Duodenal mucosa (tissue), 2 donors: ENCODE measurements at regions not wholly inside any gene's neighbourhood (a gene's known extent, or its start where the extent isn't known, plus 50 kb on each side); places are given as distances from the start of the nearest gene placed in this dataset.
"Not testable (repeated sequence)": the region's sequence is repeated elsewhere in the genome, so short reads cannot be mapped to it uniquely, and the experiment has no call there.

ENCODE experiments used
- H3K27ac ChIP-seq: one replicate; pipeline ENCODE4 v1.7.0; 2013; ENCODE audit warnings: low read depth, low read length
- H3K27me3 ChIP-seq, 2 donors: one replicate each; pipeline ENCODE4 v1.7.0; 2013; ENCODE audit warnings: low read length in 2 of 2, control low read depth in 1 of 2; ENCODE audit not compliant: insufficient read depth in 2 of 2, control insufficient read depth in 1 of 2
- H3K36me3 ChIP-seq, 2 donors: one replicate each; pipeline ENCODE4 v1.7.0; 2013; ENCODE audit warnings: low read length in 2 of 2, control low read depth in 1 of 2; ENCODE audit not compliant: insufficient read depth in 2 of 2, control insufficient read depth in 1 of 2
- H3K4me1 ChIP-seq, 2 donors: one replicate each; pipeline ENCODE4 v1.7.0; 2013; ENCODE audit warnings: low read length in 2 of 2, control low read depth in 1 of 2; ENCODE audit not compliant: insufficient read depth in 2 of 2, control insufficient read depth in 1 of 2
- H3K4me3 ChIP-seq, 2 donors: one replicate each; pipeline ENCODE4 v1.7.0; 2013; ENCODE audit warnings: low read length in 2 of 2, low read depth in 1 of 2
- H3K9ac ChIP-seq, 2 donors: one replicate each; pipeline ENCODE4 v1.7.0; 2013; ENCODE audit warnings: low read length in 2 of 2, low read depth in 1 of 2
- H3K9me3 ChIP-seq, 2 donors: one replicate each; pipeline ENCODE4 v1.7.0; 2013; ENCODE audit warnings: low read length in 2 of 2, control low read depth in 1 of 2; ENCODE audit not compliant: control insufficient read depth in 1 of 2

- peaks cover 7 to 10% of the 10 kb centered on the region in 2 donors for H3K9me3 ChIP-seq
Observed at GRCh38 chr5:28310696-28311095, 1272.3 kb upstream of the CDH9 start.

DNA sequence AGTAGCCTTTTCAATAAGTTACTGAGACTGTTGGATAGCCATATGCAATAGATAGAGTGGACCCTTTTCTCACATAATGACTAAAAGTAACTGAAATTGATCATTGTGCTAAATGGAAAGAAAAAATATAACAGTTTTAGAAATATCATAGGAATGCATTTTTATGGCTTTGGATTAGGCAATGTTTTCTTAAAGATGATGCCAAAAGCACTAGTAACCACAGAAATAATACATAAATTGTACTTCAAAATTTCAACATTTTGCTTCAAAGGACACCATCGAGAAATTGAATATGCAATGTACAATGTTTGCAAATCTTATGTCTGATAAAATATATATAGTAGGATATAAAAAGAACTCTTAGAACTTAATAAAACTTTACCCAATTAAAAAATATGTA, 1267.5 kb upstream of the CDH9 start:
- Histone ChIP-seq H3K4me3 (no peak overlapping the region), H3K9ac (no peak overlapping the region), H3K27ac (no peak overlapping the region), H3K9me3 (peaks cover 8 to 16% of the 10 kb centered on the region in 2 donors), H3K4me1 (no peaks in the 10 kb centered on the region), H3K27me3 (no peaks in the 10 kb centered on the region), H3K36me3 (no peaks in the 10 kb centered on the region)

More at GRCh38 chr5:28310696-28311095, 1272.3 kb upstream of the CDH9 start:
- Histone ChIP-seq H3K36me3 (no peaks in the 10 kb centered on the region), H3K9ac (no peak overlapping the region), H3K27ac (no peak overlapping the region), H3K27me3 (no peaks in the 10 kb centered on the region), H3K4me1 (no peaks in the 10 kb centered on the region), H3K4me3 (no peak overlapping the region)

DNA sequence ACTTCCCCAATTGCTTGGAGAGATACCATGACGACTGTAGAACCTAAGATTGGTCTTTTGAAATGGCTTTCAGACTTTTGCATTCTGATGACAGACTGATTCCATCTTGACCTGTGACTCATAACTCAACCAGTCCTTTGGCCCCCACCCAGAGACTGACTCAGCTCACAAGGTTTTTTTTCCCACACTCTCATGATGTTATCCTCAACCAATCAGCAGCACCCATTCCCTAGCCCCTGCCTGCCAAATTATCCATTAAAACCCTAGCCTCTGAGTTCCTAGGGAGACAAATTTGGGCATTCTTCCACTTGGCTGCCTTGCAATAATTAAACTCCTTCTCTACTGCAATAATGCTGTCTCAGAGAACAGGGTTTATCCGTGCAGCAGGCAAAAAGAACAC, 1263.3 kb upstream of the CDH9 start:
- peaks cover 0 to 14% of the 10 kb centered on the region in 2 donors for H3K9me3 ChIP-seq
- no peaks in the 10 kb centered on the region for H3K36me3 ChIP-seq
- H3K4me1 ChIP-seq, result no peaks in the 10 kb centered on the region
- H3K27me3 ChIP-seq, result no peaks in the 10 kb centered on the region
- no peak overlapping the region for H3K27ac ChIP-seq
- H3K4me3 ChIP-seq, result no peak overlapping the region
- H3K9ac ChIP-seq, result no peak overlapping the region

GRCh38 chr5:28296254-28297013, 1258.0 kb upstream of the CDH9 start:
- Histone ChIP-seq H3K27me3 (no peaks in the 10 kb centered on the region), H3K4me3 (no peak overlapping the region), H3K9ac (no peak overlapping the region), H3K36me3 (no peaks in the 10 kb centered on the region), H3K4me1 (no peaks in the 10 kb centered on the region), H3K27ac (no peak overlapping the region), H3K9me3 (peaks cover 6 to 8% of the 10 kb centered on the region in 2 donors)

- not testable (repeated sequence) for H3K36me3 ChIP-seq, H3K4me1 ChIP-seq, H3K9ac ChIP-seq, H3K27ac ChIP-seq, H3K4me3 ChIP-seq, H3K27me3 ChIP-seq
- H3K9me3 ChIP-seq, result peaks cover 0 to 11% of the 10 kb centered on the region in 2 donors
Observed at GRCh38 chr5:28287021-28287420, 1248.6 kb upstream of the CDH9 start.

GRCh38 chr5:28286566-28286965, 1248.2 kb upstream of the CDH9 start:
- H3K27ac ChIP-seq, result no peak overlapping the region
- no peak overlapping the region for H3K4me3 ChIP-seq
- peaks cover 0 to 11% of the 10 kb centered on the region in 2 donors for H3K9me3 ChIP-seq
- no peaks in the 10 kb centered on the region for H3K4me1 ChIP-seq
- H3K36me3 ChIP-seq, result no peaks in the 10 kb centered on the region
- H3K27me3 ChIP-seq, result no peaks in the 10 kb centered on the region
- H3K9ac ChIP-seq, result no peak overlapping the region

- Histone ChIP-seq H3K36me3 (no peaks in the 10 kb centered on the region), H3K4me1 (no peaks in the 10 kb centered on the region), H3K9me3 (peaks cover 0 to 16% of the 10 kb centered on the region in 2 donors), H3K4me3 (no peak overlapping the region), H3K9ac (no peak overlapping the region), H3K27ac (no peak overlapping the region), H3K27me3 (no peaks in the 10 kb centered on the region)
Observed at GRCh38 chr5:28284788-28285187, 1246.4 kb upstream of the CDH9 start.

- Histone ChIP-seq H3K4me1 (no peaks in the 10 kb centered on the region), H3K9me3 (peaks cover 0 to 16% of the 10 kb centered on the region in 2 donors), H3K27me3 (no peaks in the 10 kb centered on the region), H3K36me3 (no peaks in the 10 kb centered on the region), H3K4me3 (no peak overlapping the region), H3K27ac (no peak overlapping the region), H3K9ac (no peak overlapping the region)
Observed at GRCh38 chr5:28281351-28281750, 1243.0 kb upstream of the CDH9 start.

GRCh38 chr5:28275931-28276330, 1237.5 kb upstream of the CDH9 start:
- H3K36me3 ChIP-seq, result no peaks in the 10 kb centered on the region
- no peak overlapping the region for H3K9ac ChIP-seq
- no peak overlapping the region for H3K4me3 ChIP-seq
- no peaks in the 10 kb centered on the region for H3K4me1 ChIP-seq
- no peak overlapping the region for H3K27ac ChIP-seq
- H3K9me3 ChIP-seq, result peaks cover 3 to 16% of the 10 kb centered on the region in 2 donors
- H3K27me3 ChIP-seq, result no peaks in the 10 kb centered on the region

DNA sequence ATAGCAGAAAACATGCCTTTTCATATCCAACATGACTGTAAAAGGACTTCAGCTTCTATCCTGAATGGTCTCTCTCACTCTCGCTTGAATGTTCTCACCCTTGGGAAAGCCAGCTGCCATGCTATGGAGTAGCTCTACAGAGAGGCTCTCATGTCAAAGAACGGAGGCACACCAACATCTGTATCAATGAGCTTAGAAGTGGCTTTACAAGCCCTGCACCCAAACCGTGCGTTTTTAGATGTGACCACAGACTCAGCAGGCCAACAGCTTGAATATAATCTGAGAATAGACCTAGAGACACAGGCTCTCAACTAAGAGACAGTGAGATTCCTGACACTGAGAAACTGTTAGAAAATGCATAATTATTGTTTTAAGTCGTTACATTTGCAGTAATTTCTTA, 1231.6 kb upstream of the CDH9 start:
- H3K9me3 ChIP-seq, result peaks cover 6 to 9% of the 10 kb centered on the region in 2 donors
- H3K4me3 ChIP-seq, result no peak overlapping the region

More for the DNA sequence above, 1231.6 kb upstream of the CDH9 start:
- Histone ChIP-seq H3K4me1 (no peaks in the 10 kb centered on the region), H3K9ac (no peak overlapping the region), H3K36me3 (no peaks in the 10 kb centered on the region), H3K27me3 (no peaks in the 10 kb centered on the region), H3K27ac (no peak overlapping the region)
